ENCODE measurements at regions not wholly inside any gene's neighbourhood (a gene's known extent, or its start where the extent isn't known, plus 50 kb on each side); places are given as distances from the start of the nearest gene placed in this dataset.
A peak's percentile ranks its signal among the peaks of the same experiment; 100 is the strongest.
"Not testable (repeated sequence)": the region's sequence is repeated elsewhere in the genome, so short reads cannot be mapped to it uniquely, and the experiment has no call there.

GRCh38 chr17:31778523-31778922 lies 80.5 kb downstream of the COPRS start:
- intact Hi-C loops (cut with micrococcal nuclease), result no loop called here
- peak overlapping the region; percentile 25 for H3K27ac ChIP-seq (replicated peaks)
- H3K36me3 ChIP-seq, result no peaks in the 10 kb centered on the region
- no peak for DNase-seq
- H3K9me3 ChIP-seq (replicated peaks), result peaks cover 3% of the 10 kb centered on the region
- H3K4me1 ChIP-seq, result peaks cover 6% of the 10 kb centered on the region
- H3K27me3 ChIP-seq (ENCODE audit: low read depth), result no peaks in the 10 kb centered on the region
- no peak overlapping the region for H3K4me3 ChIP-seq
- TF ChIP-seq CTCF (IDR thresholded peaks at IDR 0.05; ENCODE audit: borderline replicate concordance), result no peak

- H3K27me3 ChIP-seq (ENCODE audit: low read depth); H3K36me3 ChIP-seq; H3K9me3 ChIP-seq (replicated peaks); H3K4me1 ChIP-seq; H3K27ac ChIP-seq (replicated peaks); H3K4me3 ChIP-seq; intact Hi-C loops (cut with micrococcal nuclease); DNase-seq: not testable (repeated sequence)
Observed at GRCh38 chr17:31771328-31771727, 87.7 kb downstream of the COPRS start.

GRCh38 chr17:31770501-31770900 lies 88.5 kb downstream of the COPRS start:
- H3K9me3 ChIP-seq (replicated peaks); H3K27me3 ChIP-seq (ENCODE audit: low read depth); H3K4me1 ChIP-seq; H3K36me3 ChIP-seq; H3K27ac ChIP-seq (replicated peaks); DNase-seq; intact Hi-C loops (cut with micrococcal nuclease); H3K4me3 ChIP-seq: not testable (repeated sequence)

- H3K36me3 ChIP-seq; H3K27ac ChIP-seq (replicated peaks); H3K27me3 ChIP-seq (ENCODE audit: low read depth); intact Hi-C loops (cut with micrococcal nuclease); DNase-seq; H3K4me1 ChIP-seq; H3K9me3 ChIP-seq (replicated peaks); H3K4me3 ChIP-seq: not testable (repeated sequence)
Observed at GRCh38 chr17:31761836-31762510, 97.1 kb downstream of the COPRS start.

- intact Hi-C loops (cut with micrococcal nuclease), result loop anchor here (10.0 kb wide), 1 partner anchor 64 kb away; no protein-coding TSS in a partner anchor
- DNase-seq, result no peak
- Histone ChIP-seq H3K4me3 (no peak overlapping the region), H3K27me3 (ENCODE audit: low read depth) (no peaks in the 10 kb centered on the region), H3K27ac (replicated peaks) (no peak overlapping the region), H3K36me3 (no peaks in the 10 kb centered on the region), H3K9me3 (replicated peaks) (peaks cover 4% of the 10 kb centered on the region), H3K4me1 (peaks cover 11% of the 10 kb centered on the region)
- no peak for TF ChIP-seq CTCF (IDR thresholded peaks at IDR 0.05; ENCODE audit: borderline replicate concordance)
Observed at GRCh38 chr17:31758646-31759045, 100.4 kb downstream of the COPRS start.

GRCh38 chr17:31757097-31757496 lies 101.9 kb downstream of the COPRS start:
- intact Hi-C loops (cut with micrococcal nuclease), result loop anchor here (10.0 kb wide), 1 partner anchor 62 kb away; no protein-coding TSS in a partner anchor
- no peak overlapping the region for H3K27ac ChIP-seq (replicated peaks)
- no peaks in the 10 kb centered on the region for H3K9me3 ChIP-seq (replicated peaks)
- DNase-seq, result no peak
- TF ChIP-seq CTCF (IDR thresholded peaks at IDR 0.05; ENCODE audit: borderline replicate concordance), result no peak
- H3K36me3 ChIP-seq, result no peaks in the 10 kb centered on the region
- H3K27me3 ChIP-seq (ENCODE audit: low read depth), result no peaks in the 10 kb centered on the region
- H3K4me1 ChIP-seq, result peaks cover 13% of the 10 kb centered on the region
- H3K4me3 ChIP-seq, result no peak overlapping the region

- H3K4me1 ChIP-seq, result peaks cover 11% of the 10 kb centered on the region
- no peak overlapping the region for H3K27ac ChIP-seq (replicated peaks)
- H3K36me3 ChIP-seq, result no peaks in the 10 kb centered on the region
- no peak for DNase-seq
- H3K9me3 ChIP-seq (replicated peaks), result no peaks in the 10 kb centered on the region
- H3K4me3 ChIP-seq, result no peak overlapping the region
- TF ChIP-seq CTCF (IDR thresholded peaks at IDR 0.05; ENCODE audit: borderline replicate concordance), result no peak
- intact Hi-C loops (cut with micrococcal nuclease), result loop anchor here (10.0 kb wide), 1 partner anchor 60 kb away; no protein-coding TSS in a partner anchor
- no peaks in the 10 kb centered on the region for H3K27me3 ChIP-seq (ENCODE audit: low read depth)
Observed at GRCh38 chr17:31754239-31754945, 104.7 kb downstream of the COPRS start.
